H1 (cell line): ENCODE measurements at regions not wholly inside any gene's neighbourhood (a gene's known extent, or its start where the extent isn't known, plus 50 kb on each side); places are given as distances from the start of the nearest gene placed in this dataset.

Experiments used
- CTCF ChIA-PET: fragments of 300-600 bp; sonication (Branson Sonifier 250); formaldehyde crosslinking; loops from one replicate; lab custom pipeline; 2021; ENCODE audit not compliant: partially characterized antibody; lab: Charles Lee
- POLR2A ChIA-PET: fragments of 300-600 bp; sonication (Branson Sonifier 250); formaldehyde crosslinking; loops from one replicate; lab custom pipeline; 2021; ENCODE audit warnings: inconsistent platforms; ENCODE audit not compliant: partially characterized antibody; lab: Charles Lee
- DNase-seq, 2 experiments: peaks; one replicate each; pipeline versions ENCODE4 v3.0.0 to v3.0.0-alpha.2; 2010 to 2022; ENCODE audit warnings: low spot score in 2 of 2, low read depth in 1 of 2, mixed read lengths in 1 of 2
- FAIRE-seq: peaks from 2 replicates; lab custom pipeline; 2011; peaks lifted over from hg19 to GRCh38; lab: Jason Lieb, UNC
- H2AFZ ChIP-seq: 2 replicates; pipeline ENCODE4 v1.8.1; 2012; ENCODE audit warnings: low read length, inconsistent platforms
- H2AK5ac ChIP-seq: 2 replicates; pipeline ENCODE4 v1.6.1; 2013; ENCODE audit warnings: low read depth, low read length
- H2BK120ac ChIP-seq: replicated peaks from 2 replicates; pipeline ENCODE3; 2013; ENCODE audit warnings: low read depth, low read length, inconsistent platforms
- H2BK12ac ChIP-seq: 2 replicates; pipeline ENCODE4 v1.6.1; 2013; ENCODE audit warnings: low read depth, low read length
- H2BK15ac ChIP-seq: 2 replicates; pipeline ENCODE4 v1.6.1; 2013; ENCODE audit warnings: low read length
- H2BK20ac ChIP-seq: 2 replicates; pipeline ENCODE4 v1.6.1; 2013; ENCODE audit warnings: low read length
- H2BK5ac ChIP-seq: 2 replicates; pipeline ENCODE4 v1.6.1; 2013; ENCODE audit warnings: low read depth, low read length
- H3K14ac ChIP-seq: 2 replicates; pipeline ENCODE4 v1.6.1; 2013; ENCODE audit warnings: inconsistent platforms; ENCODE audit not compliant: insufficient read length
- H3K18ac ChIP-seq: 2 replicates; pipeline ENCODE4 v1.6.1; 2013; ENCODE audit warnings: low read length; ENCODE audit errors: extremely low read depth
- H3K23ac ChIP-seq: 2 replicates; pipeline ENCODE4 v1.6.1; 2013; ENCODE audit warnings: inconsistent platforms; ENCODE audit not compliant: insufficient read length
- H3K23me2 ChIP-seq: 2 replicates; pipeline ENCODE4 v1.6.1; 2013; ENCODE audit warnings: low read depth, low read length
- H3K27ac ChIP-seq: 2 replicates; pipeline ENCODE4 v1.6.1; 2011; ENCODE audit warnings: low read depth, low read length, inconsistent platforms
- H3K27me3 ChIP-seq, 4 experiments: replicated peaks in 1 of 4; 1 replicate in 1 of 4; 2 replicates in 3 of 4; pipeline versions ENCODE4 v1.6.1 to v1.8.1; 2011 to 2013; ENCODE audit warnings: low read length in 3 of 4, mild to moderate bottlenecking in 3 of 4, inconsistent platforms in 2 of 4, mixed read lengths in 2 of 4, moderate library complexity in 1 of 4; ENCODE audit not compliant: control insufficient read depth in 3 of 4, insufficient read depth in 3 of 4; ENCODE audit errors: extremely low read depth in 1 of 4
- H3K36me3 ChIP-seq, 4 experiments: 2 replicates each; pipeline versions ENCODE4 v1.6.1 to v1.8.1; 2011 to 2013; ENCODE audit warnings: mild to moderate bottlenecking in 4 of 4, low read length in 3 of 4, moderate library complexity in 2 of 4, control low read depth in 1 of 4, inconsistent platforms in 1 of 4; ENCODE audit not compliant: insufficient read depth in 4 of 4, control insufficient read depth in 2 of 4
- H3K4ac ChIP-seq: replicated peaks from 2 replicates; pipeline ENCODE3; 2013; ENCODE audit warnings: low read length, low read depth, mixed read lengths, inconsistent platforms; ENCODE audit not compliant: insufficient read length
- H3K4me1 ChIP-seq, 4 experiments: replicated peaks in 1 of 4; 1 replicate in 1 of 4; 2 replicates in 3 of 4; pipeline versions ENCODE4 v1.6.1 to v1.8.1; 2011 to 2013; ENCODE audit warnings: low read length in 3 of 4, inconsistent platforms in 2 of 4, mixed read lengths in 1 of 4; ENCODE audit not compliant: insufficient read depth in 4 of 4, control insufficient read depth in 3 of 4
- H3K4me2 ChIP-seq, 2 experiments: 2 replicates each; pipeline versions ENCODE4 v1.6.1 to v1.8.1; 2011 to 2013; ENCODE audit warnings: low read depth in 2 of 2, low read length in 2 of 2, control low read depth in 1 of 2, inconsistent platforms in 1 of 2, mild to moderate bottlenecking in 1 of 2; ENCODE audit not compliant: insufficient read depth in 1 of 2
- H3K4me3 ChIP-seq, 4 experiments: fragments of 200-600, 300-600 bp in 1 of 4; sonication (generic), shearing (Covaris generic), sonication (Bioruptor Twin) in 1 of 4; 2 replicates each; pipeline versions ENCODE4 v1.5.1 to v1.8.1; 2011 to 2016; ENCODE audit warnings: low read length in 4 of 4, low read depth in 3 of 4, control low read depth in 2 of 4, inconsistent platforms in 2 of 4, mild to moderate bottlenecking in 2 of 4, mixed read lengths in 1 of 4, moderate library complexity in 1 of 4; ENCODE audit not compliant: insufficient read depth in 2 of 4; ENCODE audit errors: extremely low read depth in 1 of 4
- H3K56ac ChIP-seq: replicated peaks from 2 replicates; pipeline ENCODE3; 2013; ENCODE audit warnings: low read depth, mild to moderate bottlenecking, mixed read lengths, low read length, inconsistent platforms; ENCODE audit not compliant: insufficient read length
- H3K79me1 ChIP-seq: 2 replicates; pipeline ENCODE4 v1.6.1; 2013; ENCODE audit warnings: low read depth, low read length, control low read depth
- H3K79me2 ChIP-seq, 2 experiments: 2 replicates each; pipeline versions ENCODE4 v1.6.1 to v1.8.1; 2012 to 2013; ENCODE audit warnings: low read length in 2 of 2, mild to moderate bottlenecking in 2 of 2, inconsistent platforms in 1 of 2; ENCODE audit not compliant: insufficient read depth in 2 of 2, control insufficient read depth in 1 of 2
- H3K9ac ChIP-seq, 4 experiments: replicated peaks in 1 of 4; 1 replicate in 1 of 4; 2 replicates in 3 of 4; pipeline versions ENCODE4 v1.6.1 to v1.8.1; 2011 to 2013; ENCODE audit warnings: low read depth in 3 of 4, low read length in 3 of 4, control low read depth in 2 of 4, mild to moderate bottlenecking in 2 of 4, moderate library complexity in 2 of 4, inconsistent platforms in 1 of 4; ENCODE audit errors: extremely low read depth in 1 of 4
- H3K9me3 ChIP-seq, 2 experiments: 2 replicates each; pipeline versions ENCODE4 v1.6.1 to v1.8.1; 2012 to 2013; ENCODE audit warnings: mild to moderate bottlenecking in 2 of 2, moderate library complexity in 2 of 2, control low read depth in 1 of 2, inconsistent platforms in 1 of 2, low read depth in 1 of 2, low read length in 1 of 2, mixed read lengths in 1 of 2; ENCODE audit not compliant: insufficient read depth in 2 of 2
- H4K20me1 ChIP-seq, 2 experiments: replicated peaks in 1 of 2; 2 replicates each; pipeline versions ENCODE3 to v1.8.1; 2011 to 2013; ENCODE audit warnings: inconsistent platforms in 2 of 2, low read length in 2 of 2, mild to moderate bottlenecking in 1 of 2; ENCODE audit not compliant: insufficient read depth in 2 of 2, control insufficient read depth in 1 of 2
- H4K5ac ChIP-seq: 2 replicates; pipeline ENCODE4 v1.6.1; 2013; ENCODE audit warnings: low read length, low read depth, mixed read lengths, inconsistent platforms; ENCODE audit not compliant: insufficient read length
- H4K8ac ChIP-seq: 2 replicates; pipeline ENCODE4 v1.8.0; 2013; ENCODE audit warnings: mild to moderate bottlenecking, moderate library complexity, low read length, inconsistent platforms; ENCODE audit not compliant: insufficient read depth; ENCODE audit errors: extremely low read depth
- H4K91ac ChIP-seq: replicated peaks from 2 replicates; pipeline ENCODE3; 2013; ENCODE audit warnings: low read length, mixed read lengths, inconsistent platforms; ENCODE audit not compliant: insufficient read length
- CEBPB ChIP-seq: IDR thresholded peaks from 2 replicates; pipeline ENCODE4 v1.6.1; 2012; ENCODE audit warnings: low read depth, low read length
- MAX ChIP-seq: IDR thresholded peaks from 2 replicates; pipeline ENCODE4 v1.6.1; 2012; ENCODE audit warnings: inconsistent platforms
- PHF8 ChIP-seq: fragments of 200-600 bp; sonication (generic); conservative IDR thresholded peaks from 2 replicates; pipeline ENCODE4 v1.7.1; 2012; ENCODE audit warnings: low read depth, mild to moderate bottlenecking, inconsistent platforms, low read length, moderate library complexity
- TF ChIP-seq, protein P1 (sequence below): IDR thresholded peaks from 2 replicates; pipeline ENCODE4 v1.6.1; 2011; ENCODE audit warnings: low read length, improper control_type of control experiment

DNA sequence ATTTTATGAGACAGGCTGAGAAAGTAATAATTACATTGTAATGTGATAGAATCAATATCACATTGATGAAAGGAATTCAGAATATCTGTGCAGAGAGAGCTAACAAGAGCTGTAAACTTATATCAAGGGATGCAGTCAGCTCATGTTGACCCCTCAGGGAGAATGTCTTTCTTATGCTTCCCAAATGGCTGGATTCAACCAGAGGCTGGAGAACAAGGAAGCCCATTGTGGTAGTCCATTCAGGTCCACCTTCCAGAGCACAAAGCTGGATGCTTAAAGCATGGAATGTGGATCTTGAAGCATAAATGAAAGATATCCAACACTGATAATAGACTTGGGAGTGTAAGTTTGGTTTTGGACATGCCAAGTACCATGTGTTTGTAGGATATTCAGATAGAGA is 220.0 kb downstream of the FIGN start:
- POLR2A ChIA-PET: no interaction called here
- no peaks in the 10 kb centered on the region for H3K79me1 ChIP-seq
- FAIRE-seq: no peak

More for the DNA sequence above, 220.0 kb downstream of the FIGN start:
- Histone ChIP-seq H3K23ac (no peak overlapping the region), H2AK5ac (no peak overlapping the region), H3K27ac (no peak overlapping the region), H3K79me2 (no peaks in the 10 kb centered on the region), H2BK5ac (no peak overlapping the region), H4K91ac (no peak overlapping the region), H2BK120ac (no peak overlapping the region), H4K5ac (no peak overlapping the region), H3K4me3 (no peak overlapping the region), H3K9me3 (no peaks in the 10 kb centered on the region), H2BK12ac (no peak overlapping the region), H2BK15ac (no peak overlapping the region), H4K8ac (no peak overlapping the region), H3K4me2 (no peak overlapping the region), H3K9ac (no peak overlapping the region), H3K56ac (no peak overlapping the region), H3K4me1 (no peaks in the 10 kb centered on the region), H3K36me3 (no peaks in the 10 kb centered on the region), H2BK20ac (no peak overlapping the region), H4K20me1 (no peaks in the 10 kb centered on the region), H3K14ac (no peak overlapping the region), H3K27me3 (no peaks in the 10 kb centered on the region), H2AFZ (no peak overlapping the region), H3K18ac (no peak overlapping the region), H3K23me2 (no peaks in the 10 kb centered on the region), H3K4ac (no peak overlapping the region)
- TF ChIP-seq CEBPB (no peak), MAX (no peak), PHF8 (no peak)
- TF ChIP-seq, protein P1, sequence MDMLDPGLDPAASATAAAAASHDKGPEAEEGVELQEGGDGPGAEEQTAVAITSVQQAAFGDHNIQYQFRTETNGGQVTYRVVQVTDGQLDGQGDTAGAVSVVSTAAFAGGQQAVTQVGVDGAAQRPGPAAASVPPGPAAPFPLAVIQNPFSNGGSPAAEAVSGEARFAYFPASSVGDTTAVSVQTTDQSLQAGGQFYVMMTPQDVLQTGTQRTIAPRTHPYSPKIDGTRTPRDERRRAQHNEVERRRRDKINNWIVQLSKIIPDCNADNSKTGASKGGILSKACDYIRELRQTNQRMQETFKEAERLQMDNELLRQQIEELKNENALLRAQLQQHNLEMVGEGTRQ: no peak
- no peak for DNase-seq
- CTCF ChIA-PET: no interaction called here
